OCI-LY7 (cell line): ENCODE measurements at regions not wholly inside any gene's neighbourhood (a gene's known extent, or its start where the extent isn't known, plus 50 kb on each side); places are given as distances from the start of the nearest gene placed in this dataset.

Source experiments
- BruUV-seq: library from RNA; stranded (reverse); fragments of 400-500 nt; replicated peaks from 2 replicates; lab custom pipeline; 2021; lab: Mats Ljungman, UMichigan
- CTCF ChIA-PET: fragments of 300-600 bp; sonication (Branson Sonifier 250); formaldehyde crosslinking; loops from one replicate; lab custom pipeline; 2022; ENCODE audit warnings: antibody characterized with exemption; ENCODE audit not compliant: unreplicated experiment; lab: Charles Lee
- POLR2A ChIA-PET: fragments of 300-600 bp; sonication (Branson Sonifier 250); formaldehyde crosslinking; loops from one replicate; lab custom pipeline; 2022; ENCODE audit warnings: antibody characterized with exemption; lab: Charles Lee
- DNase-seq: peaks from one replicate; pipeline ENCODE4 v3.0.0-alpha.2; 2015; ENCODE audit warnings: low spot score
- H2AFZ ChIP-seq: fragments of 200-600 bp; sonication (generic), shearing (Covaris generic); 2 replicates; pipeline ENCODE4 v1.6.1; 2014; ENCODE audit warnings: mild to moderate bottlenecking, antibody characterized with exemption, low read length, moderate library complexity
- H3K27ac ChIP-seq: fragments of 200-600 bp; sonication (generic); 2 replicates; pipeline ENCODE4 v1.5.1; 2014; ENCODE audit warnings: mixed run types, low read depth, mild to moderate bottlenecking, moderate library complexity, low read length, inconsistent platforms; ENCODE audit not compliant: poor library complexity, severe bottlenecking
- H3K36me3 ChIP-seq: fragments of 200-600 bp; sonication (generic); 2 replicates; pipeline ENCODE4 v1.6.1; 2014; ENCODE audit warnings: mild to moderate bottlenecking, antibody characterized with exemption, low read length, moderate library complexity, mixed read lengths; ENCODE audit not compliant: insufficient read depth
- H3K4me1 ChIP-seq: fragments of 200-600 bp; sonication (generic); 2 replicates; pipeline ENCODE4 v1.5.1; 2014; ENCODE audit warnings: mild to moderate bottlenecking, low read length; ENCODE audit not compliant: insufficient read depth, poor library complexity, severe bottlenecking
- H3K4me2 ChIP-seq: fragments of 200-600 bp; sonication (generic); 2 replicates; pipeline ENCODE4 v1.6.1; 2014; ENCODE audit warnings: mild to moderate bottlenecking, low read length
- H3K4me3 ChIP-seq: fragments of 200-600 bp; sonication (generic); 2 replicates; pipeline ENCODE4 v1.5.1; 2014; ENCODE audit warnings: mild to moderate bottlenecking, low read depth, low read length; ENCODE audit not compliant: poor library complexity, severe bottlenecking
- H3K79me2 ChIP-seq: fragments of 200-600 bp; sonication (generic); 2 replicates; pipeline ENCODE4 v1.6.1; 2016; ENCODE audit warnings: low read depth, mild to moderate bottlenecking, low read length, moderate library complexity, mixed read lengths; ENCODE audit not compliant: insufficient read depth
- H3K9me2 ChIP-seq: fragments of 200-600 bp; sonication (generic); 2 replicates; pipeline ENCODE4 v1.6.1; 2016; ENCODE audit warnings: mild to moderate bottlenecking, low read length, mixed read lengths; ENCODE audit not compliant: insufficient read depth
- H3K9me3 ChIP-seq: fragments of 200-600 bp; sonication (generic); 2 replicates; pipeline ENCODE4 v1.6.1; 2014; ENCODE audit warnings: mild to moderate bottlenecking, mixed run types, low read length, mixed read lengths
- H4K20me1 ChIP-seq: fragments of 200-600 bp; sonication (generic); 2 replicates; pipeline ENCODE4 v1.6.1; 2014; ENCODE audit warnings: mild to moderate bottlenecking, antibody characterized with exemption, low read length, moderate library complexity, mixed read lengths; ENCODE audit not compliant: insufficient read depth
- EZH2phosphoT487 ChIP-seq: fragments of 200-600 bp; sonication (generic); IDR thresholded peaks from 2 replicates; pipeline ENCODE4 v1.6.1; 2018; ENCODE audit warnings: low read depth, borderline replicate concordance, mild to moderate bottlenecking, mixed run types, antibody characterized with exemption, low read length, moderate library complexity, mixed read lengths
- intact Hi-C: fragments of 100-400 bp; cut with micrococcal nuclease; formaldehyde crosslinking; loops from one replicate; pipeline ENCODE4 v1.10.0; 2022; ENCODE audit not compliant: unreplicated experiment
- TF ChIP-seq, protein P1 (sequence below): fragments of 200-600 bp; sonication (generic); conservative IDR thresholded peaks from 2 replicates; pipeline ENCODE4 v1.5.1; 2014; ENCODE audit warnings: mild to moderate bottlenecking, antibody characterized with exemption, low read length, moderate library complexity, mixed read lengths

DNA sequence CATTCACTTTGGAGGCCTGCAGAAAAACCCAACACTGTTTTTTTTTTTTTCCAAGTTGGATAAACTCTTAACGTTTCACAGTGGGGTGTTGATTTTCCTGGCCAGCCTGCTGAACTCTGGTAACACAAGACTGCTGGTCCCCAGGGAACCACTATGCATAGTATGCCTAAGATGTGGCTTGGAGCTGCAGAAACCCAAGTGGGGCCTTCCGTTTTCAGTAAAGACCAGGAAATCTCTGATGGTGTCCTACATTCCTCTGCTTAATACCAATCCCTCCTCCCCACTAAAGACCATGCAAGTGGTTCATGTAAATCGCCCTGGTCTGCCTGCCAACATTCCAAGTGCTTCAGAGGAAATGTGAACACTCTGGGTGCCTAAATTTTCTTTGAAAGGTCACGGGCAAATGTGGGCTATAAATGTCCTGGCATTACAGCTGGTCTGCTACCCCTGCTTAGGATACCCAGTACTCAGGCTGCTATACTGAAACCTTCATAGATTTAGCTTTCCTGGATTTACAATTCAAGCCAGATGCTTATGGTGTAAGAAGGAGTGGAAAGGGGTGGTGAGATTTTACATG, 615.4 kb downstream of the MAFB start:
- Histone ChIP-seq H3K4me3 (no peak overlapping the region), H3K79me2 (no peaks in the 10 kb centered on the region), H2AFZ (no peak overlapping the region), H3K9me2 (no peaks in the 10 kb centered on the region), H3K27ac (no peak overlapping the region), H3K9me3 (no peaks in the 10 kb centered on the region), H4K20me1 (no peaks in the 10 kb centered on the region), H3K36me3 (no peaks in the 10 kb centered on the region), H3K4me2 (no peak overlapping the region), H3K4me1 (no peaks in the 10 kb centered on the region)
- ChIA-PET POLR2A (interaction anchor here (0.7 kb wide), 1 partner anchor 42 kb away, joined by 3 read pairs; no protein-coding TSS in a partner anchor), CTCF (no interaction called here)
- TF ChIP-seq, protein P1, sequence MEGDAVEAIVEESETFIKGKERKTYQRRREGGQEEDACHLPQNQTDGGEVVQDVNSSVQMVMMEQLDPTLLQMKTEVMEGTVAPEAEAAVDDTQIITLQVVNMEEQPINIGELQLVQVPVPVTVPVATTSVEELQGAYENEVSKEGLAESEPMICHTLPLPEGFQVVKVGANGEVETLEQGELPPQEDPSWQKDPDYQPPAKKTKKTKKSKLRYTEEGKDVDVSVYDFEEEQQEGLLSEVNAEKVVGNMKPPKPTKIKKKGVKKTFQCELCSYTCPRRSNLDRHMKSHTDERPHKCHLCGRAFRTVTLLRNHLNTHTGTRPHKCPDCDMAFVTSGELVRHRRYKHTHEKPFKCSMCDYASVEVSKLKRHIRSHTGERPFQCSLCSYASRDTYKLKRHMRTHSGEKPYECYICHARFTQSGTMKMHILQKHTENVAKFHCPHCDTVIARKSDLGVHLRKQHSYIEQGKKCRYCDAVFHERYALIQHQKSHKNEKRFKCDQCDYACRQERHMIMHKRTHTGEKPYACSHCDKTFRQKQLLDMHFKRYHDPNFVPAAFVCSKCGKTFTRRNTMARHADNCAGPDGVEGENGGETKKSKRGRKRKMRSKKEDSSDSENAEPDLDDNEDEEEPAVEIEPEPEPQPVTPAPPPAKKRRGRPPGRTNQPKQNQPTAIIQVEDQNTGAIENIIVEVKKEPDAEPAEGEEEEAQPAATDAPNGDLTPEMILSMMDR = no peak
- no peak for TF ChIP-seq EZH2phosphoT487
- BruUV-seq = no TSS peak
- DNase-seq = no peak
- intact Hi-C loops = no loop called here

DNA sequence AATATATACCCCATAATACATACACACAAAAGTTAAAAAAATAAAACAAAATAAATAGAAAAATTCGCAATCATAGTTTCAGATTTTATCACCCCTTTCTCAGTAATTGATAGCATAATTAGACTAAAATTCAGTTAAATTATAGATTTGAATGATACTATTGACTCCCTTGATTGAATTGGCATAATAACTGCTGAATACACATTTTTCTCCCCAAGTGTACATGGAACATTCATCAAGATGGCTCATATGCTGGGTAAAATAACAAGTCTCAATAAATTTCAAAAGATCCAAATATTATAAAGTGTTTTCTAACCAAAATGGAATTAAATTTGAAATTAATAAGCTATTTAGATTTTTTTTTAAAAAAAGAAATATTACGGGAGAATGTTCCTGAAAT, 616.1 kb downstream of the MAFB start:
- H4K20me1 ChIP-seq = no peaks in the 10 kb centered on the region
- no peak overlapping the region for H2AFZ ChIP-seq
- no peak overlapping the region for H3K27ac ChIP-seq
- ChIA-PET CTCF (no interaction called here), POLR2A (interaction anchor here (0.7 kb wide), 1 partner anchor 41 kb away, joined by 3 read pairs; no protein-coding TSS in a partner anchor)
- no TSS peak for BruUV-seq
- DNase-seq = no peak
- H3K4me3 ChIP-seq = no peak overlapping the region
- H3K36me3 ChIP-seq = no peaks in the 10 kb centered on the region
- H3K4me2 ChIP-seq = no peak overlapping the region
- H3K4me1 ChIP-seq = no peaks in the 10 kb centered on the region
- H3K9me2 ChIP-seq = no peaks in the 10 kb centered on the region
- intact Hi-C loops = no loop called here
- no peaks in the 10 kb centered on the region for H3K9me3 ChIP-seq
- no peaks in the 10 kb centered on the region for H3K79me2 ChIP-seq
- TF ChIP-seq, protein P1 = no peak
- TF ChIP-seq EZH2phosphoT487 = no peak

- Histone ChIP-seq H3K4me1 (no peaks in the 10 kb centered on the region), H3K4me3 (no peak overlapping the region), H3K4me2 (no peak overlapping the region), H3K9me2 (no peaks in the 10 kb centered on the region), H4K20me1 (no peaks in the 10 kb centered on the region), H3K36me3 (no peaks in the 10 kb centered on the region), H2AFZ (no peak overlapping the region), H3K27ac (no peak overlapping the region), H3K9me3 (no peaks in the 10 kb centered on the region), H3K79me2 (no peaks in the 10 kb centered on the region)
- CTCF ChIA-PET = no interaction called here
- TF ChIP-seq EZH2phosphoT487 = no peak
- TF ChIP-seq, protein P1 = no peak
- intact Hi-C loops = no loop called here
- no peak for DNase-seq
- BruUV-seq = no TSS peak
- POLR2A ChIA-PET = no interaction called here
These were observed 632.9 kb downstream of the MAFB start for GRCh38 chr20:40056171-40056570.
